ENCODE measurements at regions not wholly inside any gene's neighbourhood (a gene's known extent, or its start where the extent isn't known, plus 50 kb on each side); places are given as distances from the start of the nearest gene placed in this dataset.
"Not testable (repeated sequence)": the region's sequence is repeated elsewhere in the genome, so short reads cannot be mapped to it uniquely, and the experiment has no call there.

GRCh38 chr17:16867545-16867944 lies 104.4 kb downstream of the TNFRSF13B start:
- not testable (repeated sequence) for TF ChIP-seq CTCF, POLR2A (IDR thresholded peaks at IDR 0.05)
